Glutamatergic neuron (in vitro differentiated cells): ENCODE measurements at regions not wholly inside any gene's neighbourhood (a gene's known extent, or its start where the extent isn't known, plus 50 kb on each side); places are given as distances from the start of the nearest gene placed in this dataset.
"Not testable (repeated sequence)": the region's sequence is repeated elsewhere in the genome, so short reads cannot be mapped to it uniquely, and the experiment has no call there.

Experiments
- DNase-seq: peaks from one replicate; pipeline ENCODE4 v3.0.0; 2022
- H3K27ac Mint-ChIP-seq: one replicate; pipeline ENCODE4 v1.8.0; 2020; ENCODE audit warnings: mild to moderate bottlenecking, mixed read lengths, inconsistent platforms; ENCODE audit not compliant: unreplicated experiment
- H3K27me3 Mint-ChIP-seq: one replicate; pipeline ENCODE4 v1.8.0; 2020; ENCODE audit warnings: mild to moderate bottlenecking, moderate library complexity, mixed read lengths, inconsistent platforms; ENCODE audit not compliant: unreplicated experiment
- H3K36me3 Mint-ChIP-seq: one replicate; pipeline ENCODE4 v1.8.0; 2020; ENCODE audit warnings: mild to moderate bottlenecking, mixed read lengths, inconsistent platforms; ENCODE audit not compliant: unreplicated experiment
- H3K4me1 Mint-ChIP-seq: one replicate; pipeline ENCODE4 v1.8.0; 2020; ENCODE audit warnings: mild to moderate bottlenecking, low read depth, mixed read lengths, inconsistent platforms; ENCODE audit not compliant: unreplicated experiment
- H3K4me3 Mint-ChIP-seq: one replicate; pipeline ENCODE4 v1.8.0; 2020; ENCODE audit warnings: mild to moderate bottlenecking, mixed read lengths, inconsistent platforms; ENCODE audit not compliant: unreplicated experiment
- H3K9me3 Mint-ChIP-seq: one replicate; pipeline ENCODE4 v1.8.0; 2020; ENCODE audit warnings: mild to moderate bottlenecking, moderate library complexity, mixed read lengths, inconsistent platforms; ENCODE audit not compliant: unreplicated experiment
- CTCF ChIP-seq: fragments of 200-600 bp; sonication (generic); IDR thresholded peaks from one replicate; pipeline ENCODE4 v1.5.0; 2021; ENCODE audit not compliant: partially characterized antibody, unreplicated experiment

DNA sequence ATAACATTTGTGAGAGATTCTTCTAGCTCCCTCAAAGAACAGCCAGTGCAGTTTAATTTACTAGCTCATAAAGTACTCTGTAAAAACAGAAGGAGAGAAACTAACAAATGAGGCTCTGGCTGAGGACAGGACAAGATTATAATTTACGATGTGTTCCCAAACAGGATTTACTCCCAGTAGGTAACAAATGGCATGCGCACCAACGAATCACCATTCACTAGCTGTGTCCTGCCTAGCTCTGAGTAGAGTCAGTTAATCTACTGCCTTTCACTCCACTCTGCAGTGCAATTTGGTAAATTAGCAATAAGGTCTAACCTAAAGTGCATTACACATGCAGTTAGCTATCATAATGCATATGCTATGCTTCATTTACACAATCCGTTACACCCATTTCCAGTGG is 497.4 kb upstream of the CCNG1 start:
- no peak for DNase-seq
- Mint-ChIP-seq H3K27ac (no peak overlapping the region), H3K27me3 (no peaks in the 10 kb centered on the region)

GRCh38 chr5:162948677-162949076 is 488.7 kb upstream of the CCNG1 start:
- no peak for DNase-seq
- no peak for TF ChIP-seq CTCF
- H3K4me1 Mint-ChIP-seq: no peaks in the 10 kb centered on the region
- no peaks in the 10 kb centered on the region for H3K9me3 Mint-ChIP-seq
- no peak overlapping the region for H3K4me3 Mint-ChIP-seq
- no peaks in the 10 kb centered on the region for H3K36me3 Mint-ChIP-seq
- no peaks in the 10 kb centered on the region for H3K27me3 Mint-ChIP-seq
- no peak overlapping the region for H3K27ac Mint-ChIP-seq

More for the DNA sequence above, 497.4 kb upstream of the CCNG1 start:
- TF ChIP-seq CTCF: no peak
- Mint-ChIP-seq H3K9me3 (no peaks in the 10 kb centered on the region), H3K4me1 (peaks cover 7% of the 10 kb centered on the region), H3K4me3 (no peak overlapping the region), H3K36me3 (peaks cover 2% of the 10 kb centered on the region)

DNA sequence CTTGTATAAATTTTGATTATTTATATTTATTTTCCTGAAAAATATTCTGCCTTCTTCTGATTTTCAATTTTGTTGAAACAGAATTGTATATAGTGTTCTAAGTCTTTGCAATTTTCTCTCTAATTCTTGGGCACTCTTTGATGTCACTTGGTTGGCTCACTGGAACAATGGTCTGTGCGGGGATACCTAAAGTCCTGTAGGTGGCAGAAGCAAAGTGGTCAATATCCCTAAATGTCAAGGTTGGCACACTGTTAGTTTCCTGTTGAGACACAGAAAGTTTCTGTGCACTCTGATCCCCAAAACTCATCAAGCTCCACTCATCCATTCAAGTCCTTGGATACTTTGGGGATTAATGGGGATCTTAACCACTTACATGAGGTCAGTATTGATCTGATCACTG is 480.8 kb upstream of the CCNG1 start:
- Mint-ChIP-seq H3K4me3 (no peak overlapping the region), H3K9me3 (no peaks in the 10 kb centered on the region), H3K4me1 (no peaks in the 10 kb centered on the region), H3K27me3 (no peaks in the 10 kb centered on the region), H3K27ac (no peak overlapping the region), H3K36me3 (no peaks in the 10 kb centered on the region)
- no peak for TF ChIP-seq CTCF
- no peak for DNase-seq

- H3K4me1 Mint-ChIP-seq, H3K27ac Mint-ChIP-seq, H3K4me3 Mint-ChIP-seq, H3K27me3 Mint-ChIP-seq, H3K9me3 Mint-ChIP-seq, DNase-seq, H3K36me3 Mint-ChIP-seq: not testable (repeated sequence)
Measured at GRCh38 chr5:162964144-162964543, 473.3 kb upstream of the CCNG1 start.

- TF ChIP-seq CTCF: no peak
- DNase-seq: no peak
- Mint-ChIP-seq H3K4me1 (no peaks in the 10 kb centered on the region), H3K9me3 (no peaks in the 10 kb centered on the region), H3K4me3 (no peak overlapping the region), H3K27ac (no peak overlapping the region), H3K36me3 (no peaks in the 10 kb centered on the region), H3K27me3 (no peaks in the 10 kb centered on the region)
Measured at GRCh38 chr5:162990063-162990462, 447.3 kb upstream of the CCNG1 start.

- H3K27me3 Mint-ChIP-seq: no peaks in the 10 kb centered on the region
- no peak for TF ChIP-seq CTCF
- H3K36me3 Mint-ChIP-seq: no peaks in the 10 kb centered on the region
- no peak overlapping the region for H3K27ac Mint-ChIP-seq
- no peak overlapping the region for H3K4me3 Mint-ChIP-seq
- H3K4me1 Mint-ChIP-seq: no peaks in the 10 kb centered on the region
- no peaks in the 10 kb centered on the region for H3K9me3 Mint-ChIP-seq
- no peak for DNase-seq
Measured at GRCh38 chr5:162990856-162991497, 446.4 kb upstream of the CCNG1 start.
